Upper lobe of left lung (tissue), 4 donors: ENCODE measurements at regions not wholly inside any gene's neighbourhood (a gene's known extent, or its start where the extent isn't known, plus 50 kb on each side); places are given as distances from the start of the nearest gene placed in this dataset.

Source experiments
- CTCF ChIP-seq, 6 experiments: fragments of 450-650 bp in 4 of 6; fragments of 200-600 bp in 2 of 6; sonication (generic) in 2 of 6; IDR thresholded peaks; one replicate each; pipeline ENCODE4 v1.5.1; 2016 to 2019; ENCODE audit warnings: antibody characterized with exemption in 6 of 6
- POLR2AphosphoS5 ChIP-seq, 2 donors: sonication (generic); formaldehyde crosslinking; IDR thresholded peaks; one replicate each; pipeline ENCODE4 v1.5.1; 2017; ENCODE audit warnings: antibody characterized with exemption in 2 of 2

GRCh38 chr1:30814292-30814691, 56.7 kb upstream of the LAPTM5 start:
- no peak for TF ChIP-seq CTCF (IDR thresholded peaks at IDR 0.05)
- no peak for TF ChIP-seq POLR2AphosphoS5 (IDR thresholded peaks at IDR 0.05)
